ENCODE measurements at regions not wholly inside any gene's neighbourhood (a gene's known extent, or its start where the extent isn't known, plus 50 kb on each side); places are given as distances from the start of the nearest gene placed in this dataset.
A peak's percentile ranks its signal among the peaks of the same experiment; 100 is the strongest.
"Not testable (repeated sequence)": the region's sequence is repeated elsewhere in the genome, so short reads cannot be mapped to it uniquely, and the experiment has no call there.

DNA sequence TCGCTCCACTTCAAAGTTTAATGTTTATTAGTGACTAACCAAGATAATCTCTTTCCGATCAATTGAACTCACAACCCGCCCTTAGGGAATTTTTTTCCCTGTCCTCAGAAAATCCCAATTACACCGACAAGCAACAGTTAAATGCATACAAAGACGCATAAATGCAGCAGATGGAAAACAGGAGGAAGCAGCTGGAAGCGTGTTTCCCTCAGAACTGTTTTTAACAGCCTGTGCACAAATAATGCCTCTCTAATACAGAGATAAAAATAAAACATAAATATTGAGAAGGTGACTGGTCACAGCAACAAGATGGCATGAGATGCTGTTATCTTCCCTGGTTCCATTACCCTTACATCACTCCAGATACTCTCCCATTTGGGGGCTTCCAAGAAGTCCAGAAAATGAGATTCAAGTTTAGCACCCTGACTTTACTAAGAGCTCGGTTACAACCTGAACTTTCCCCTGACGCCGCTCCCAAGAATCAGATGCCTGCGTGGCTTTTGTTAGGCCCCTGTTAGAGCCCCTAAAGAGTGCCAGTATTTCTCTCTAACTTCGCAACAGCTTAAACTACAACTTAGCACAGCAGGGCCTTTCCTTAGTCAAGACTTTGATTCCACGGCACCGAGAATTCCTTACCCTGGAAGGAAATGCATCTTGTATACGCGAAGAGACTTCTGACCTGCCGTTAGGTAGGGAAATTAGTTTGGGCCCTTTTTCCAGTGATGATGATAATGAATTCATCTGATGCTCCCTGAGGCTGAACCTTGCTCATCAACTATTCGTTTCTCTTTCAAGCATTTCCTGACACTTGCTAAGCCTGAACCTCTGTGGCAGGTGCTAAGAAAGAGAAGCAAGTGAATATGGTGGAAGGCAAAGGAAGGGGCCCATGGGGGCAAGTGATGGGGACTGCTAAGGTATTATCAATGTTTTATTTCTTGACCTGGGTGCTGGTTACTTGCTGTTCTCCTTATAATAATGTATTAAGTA, 137.7 kb upstream of the SMYD2 start:
- DNase-seq = no peak

- DNase-seq = not testable (repeated sequence)
Measured at GRCh38 chr1:214144521-214144920, 136.4 kb upstream of the SMYD2 start.

GRCh38 chr1:214146523-214146922, 134.4 kb upstream of the SMYD2 start:
- no peak for DNase-seq

- no peak for DNase-seq
Measured at GRCh38 chr1:214154596-214155292, 126.2 kb upstream of the SMYD2 start.

DNA sequence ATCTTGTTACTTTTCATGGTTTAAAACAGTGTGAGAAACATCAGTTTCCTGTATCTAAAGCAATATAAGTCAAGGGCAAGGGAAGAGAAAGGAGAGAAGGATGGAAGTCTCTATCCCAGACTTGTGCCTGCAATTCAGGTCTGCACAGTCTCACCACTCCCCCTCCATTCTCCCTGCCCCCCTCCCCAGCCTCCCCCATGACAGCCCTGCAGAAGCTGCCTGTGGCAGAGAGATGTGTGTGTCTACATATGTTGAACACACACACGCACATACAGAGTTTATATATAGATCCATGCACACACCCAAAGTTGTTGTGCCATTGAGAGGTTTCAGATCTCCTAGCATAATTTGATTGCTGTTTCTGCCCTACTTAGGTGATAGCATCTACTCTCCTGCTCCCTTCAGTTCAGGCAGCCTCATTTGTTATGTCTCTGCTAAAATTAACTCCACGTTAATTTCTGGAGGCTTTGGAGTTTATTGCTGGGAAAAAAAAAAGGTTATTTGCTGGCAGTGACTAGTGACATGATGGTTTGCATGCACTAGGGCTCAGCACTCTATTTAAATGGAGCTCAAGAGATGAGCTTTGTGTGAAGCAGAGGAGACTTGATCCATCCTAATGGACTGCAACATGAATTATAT, 124.9 kb upstream of the SMYD2 start:
- no peak for DNase-seq

DNA sequence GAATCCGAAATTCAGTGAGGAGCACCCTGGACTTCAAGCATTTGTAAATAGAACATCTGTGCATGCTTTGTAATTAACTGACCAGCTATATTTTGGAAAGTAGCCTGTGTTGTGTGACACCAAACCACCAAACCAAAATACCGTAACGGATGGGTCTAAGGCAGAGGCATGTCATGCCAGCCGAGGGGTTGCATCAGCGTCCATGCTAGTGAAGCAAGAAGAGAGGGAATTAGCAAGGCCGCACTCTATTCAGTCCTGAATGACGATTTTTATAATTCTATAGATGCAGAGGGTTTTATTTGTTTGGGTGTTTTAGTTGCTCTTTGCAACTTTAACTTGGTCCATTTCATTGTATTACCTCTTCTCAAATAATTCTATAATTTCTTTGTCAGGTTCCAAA, 116.8 kb upstream of the SMYD2 start:
- DNase-seq = no peak

DNA sequence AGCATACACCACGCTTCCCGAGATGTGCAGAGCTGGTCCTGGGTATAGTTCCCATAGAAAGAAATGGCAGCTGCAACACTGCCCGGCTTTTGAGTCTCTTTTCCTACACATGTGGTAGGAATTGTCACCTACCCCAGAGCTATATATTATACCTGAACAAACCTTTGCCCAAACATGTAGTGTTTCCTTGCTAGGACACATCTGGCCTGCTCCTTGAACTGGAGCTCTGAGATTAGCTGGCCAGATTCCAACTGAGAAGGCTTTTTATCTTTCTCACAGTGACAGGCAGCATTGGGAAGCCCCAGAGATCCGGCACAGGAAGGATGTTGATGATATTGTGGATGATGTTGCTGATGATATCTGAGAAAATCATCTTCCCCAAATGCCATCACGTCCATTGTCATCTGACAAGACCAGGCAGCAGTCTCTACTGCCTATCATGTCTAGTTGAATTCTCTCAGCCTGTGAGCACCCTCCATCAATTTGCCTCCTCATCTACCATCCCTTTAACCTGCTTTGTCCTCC, 115.0 kb upstream of the SMYD2 start:
- no peak for DNase-seq

DNA sequence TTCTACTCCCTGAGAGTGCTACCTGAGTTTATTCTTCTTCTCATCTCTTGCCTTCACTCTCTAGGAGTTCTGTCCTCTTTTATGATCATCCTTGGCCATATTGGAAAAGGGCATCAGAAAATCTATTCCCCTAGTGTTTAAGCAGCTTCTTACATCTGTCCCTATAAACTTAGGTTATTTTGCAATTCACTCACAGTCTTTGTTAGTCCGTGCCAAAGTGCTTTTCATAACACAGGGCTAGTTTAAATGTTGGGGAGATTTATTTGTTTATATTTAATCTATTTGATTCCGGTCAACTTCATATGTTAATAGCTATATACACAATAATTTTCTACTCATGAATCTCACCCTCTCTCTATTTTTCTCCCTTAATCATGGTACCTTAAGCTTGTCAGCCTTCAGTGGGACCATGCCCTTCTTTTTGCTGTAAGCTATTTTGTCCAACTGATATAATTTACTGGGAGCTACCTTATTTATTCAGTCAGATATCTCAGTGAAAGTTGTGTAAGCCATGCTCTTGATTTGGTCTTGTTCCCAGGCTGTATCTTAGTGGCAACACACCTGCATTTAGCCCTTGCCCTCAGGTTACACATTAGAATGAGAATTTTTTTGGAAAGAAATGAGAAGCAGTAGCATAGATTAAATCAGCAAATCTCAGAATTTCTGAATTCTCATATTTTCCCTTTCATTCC, 106.3 kb upstream of the SMYD2 start:
- no peak for DNase-seq

- DNase-seq = no peak
Measured at GRCh38 chr1:214178102-214178501, 102.9 kb upstream of the SMYD2 start.

GRCh38 chr1:214184992-214185391, 96.0 kb upstream of the SMYD2 start:
- DNase-seq = no peak

- DNase-seq = no peak
Measured at GRCh38 chr1:214186103-214186824, 94.7 kb upstream of the SMYD2 start.

DNA sequence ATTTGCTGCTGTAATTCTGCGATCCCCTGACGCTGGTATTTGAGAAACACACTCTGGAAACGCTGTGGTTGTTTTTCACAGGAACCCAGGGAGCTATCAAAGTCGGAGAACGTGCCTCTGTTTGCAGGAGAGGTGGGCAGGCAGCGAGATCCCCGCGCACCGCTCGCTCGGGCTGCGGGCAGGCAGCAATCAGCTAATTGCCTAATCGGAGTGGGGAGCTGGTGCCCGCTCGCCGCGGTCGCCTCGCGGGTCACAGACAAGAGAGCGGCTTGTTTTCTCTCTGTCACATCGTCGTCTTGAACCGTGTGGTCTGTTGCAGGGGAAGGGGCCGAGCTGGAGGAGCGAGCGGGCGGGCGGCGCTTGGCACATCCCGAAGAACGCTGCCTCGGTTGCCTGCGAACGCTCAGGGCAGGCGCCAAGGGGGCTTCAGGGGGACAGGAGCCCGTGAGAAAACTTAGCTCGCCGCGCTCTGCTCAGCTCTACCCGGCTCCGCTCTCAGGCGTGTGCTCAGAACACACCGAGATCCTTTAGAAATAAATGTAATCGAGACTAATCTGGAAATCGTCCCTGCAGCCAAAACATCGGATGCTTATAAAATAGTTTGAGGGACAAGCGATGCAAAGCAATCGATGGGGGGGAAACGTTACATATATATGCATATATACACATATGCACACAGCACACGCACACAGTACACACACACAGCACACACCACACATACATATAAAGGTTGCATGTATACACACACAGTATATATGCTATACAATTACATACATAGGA, 93.6 kb upstream of the SMYD2 start:
- DNase-seq = no peak

- DNase-seq = no peak
Measured at GRCh38 chr1:214187933-214188332, 93.0 kb upstream of the SMYD2 start.

DNA sequence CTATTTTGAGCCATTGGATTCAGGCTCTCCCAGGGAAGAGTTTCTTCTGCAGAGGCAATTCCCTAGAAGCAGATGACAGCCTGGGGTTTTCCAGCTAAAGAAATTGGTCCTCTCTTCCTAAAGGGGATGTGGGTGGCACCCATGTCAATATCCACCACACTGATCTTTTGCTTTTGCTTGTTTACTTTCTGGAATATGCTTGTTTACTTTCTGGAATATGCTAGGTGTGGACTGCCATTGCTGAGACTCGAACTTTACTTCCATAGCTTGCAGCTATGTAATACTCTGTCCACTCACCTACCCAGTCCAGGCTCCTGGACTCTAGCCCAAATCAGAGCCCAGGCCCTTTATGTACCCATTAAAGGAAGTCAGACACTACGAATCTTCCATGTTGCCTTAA, 92.1 kb upstream of the SMYD2 start:
- no peak for DNase-seq

GRCh38 chr1:214192825-214193643, 87.9 kb upstream of the SMYD2 start:
- no peak for DNase-seq

DNA sequence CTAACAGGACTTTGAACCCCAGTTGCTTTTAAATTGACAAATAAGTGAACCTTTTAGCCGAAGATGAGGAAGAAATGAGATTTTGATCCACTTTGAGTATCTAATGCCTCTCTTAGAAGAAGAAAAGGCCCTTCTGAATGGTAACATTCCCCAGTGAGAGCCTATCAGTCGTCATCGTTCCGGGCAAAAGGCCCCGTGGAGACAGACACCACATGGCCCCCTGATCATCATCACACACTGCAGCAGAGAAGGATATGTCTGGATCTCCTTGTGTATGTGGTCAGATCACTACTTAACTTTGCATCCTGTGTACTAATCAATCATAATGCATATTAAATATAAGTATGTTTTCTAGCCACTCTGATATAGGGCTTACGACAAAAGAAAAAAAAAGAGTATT, 87.3 kb upstream of the SMYD2 start:
- DNase-seq = no peak

DNA sequence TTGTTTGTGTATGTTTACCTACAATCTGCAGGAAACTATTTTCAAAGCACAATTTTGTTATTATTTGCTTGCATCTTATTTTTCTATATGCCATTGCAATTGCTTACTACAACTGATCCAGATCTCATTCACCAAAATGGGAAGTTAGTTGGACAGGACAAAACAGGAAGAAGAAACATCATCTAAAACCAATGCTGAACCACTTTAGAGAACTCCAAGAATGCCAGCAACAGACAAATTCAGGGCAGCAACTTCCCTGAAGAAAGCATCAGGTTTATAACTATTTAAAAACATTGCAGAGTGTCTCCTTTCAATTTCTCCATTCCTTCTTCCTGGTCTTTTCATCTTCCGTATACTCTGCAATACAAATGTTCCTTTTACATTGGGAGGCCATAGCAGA, 82.4 kb upstream of the SMYD2 start:
- peak in 1 of 2 experiments; percentile 2 for DNase-seq

- no peak for DNase-seq
Measured at GRCh38 chr1:214199585-214199984, 81.4 kb upstream of the SMYD2 start.

- no peak for DNase-seq
Measured at GRCh38 chr1:214202992-214203391, 78.0 kb upstream of the SMYD2 start.

DNA sequence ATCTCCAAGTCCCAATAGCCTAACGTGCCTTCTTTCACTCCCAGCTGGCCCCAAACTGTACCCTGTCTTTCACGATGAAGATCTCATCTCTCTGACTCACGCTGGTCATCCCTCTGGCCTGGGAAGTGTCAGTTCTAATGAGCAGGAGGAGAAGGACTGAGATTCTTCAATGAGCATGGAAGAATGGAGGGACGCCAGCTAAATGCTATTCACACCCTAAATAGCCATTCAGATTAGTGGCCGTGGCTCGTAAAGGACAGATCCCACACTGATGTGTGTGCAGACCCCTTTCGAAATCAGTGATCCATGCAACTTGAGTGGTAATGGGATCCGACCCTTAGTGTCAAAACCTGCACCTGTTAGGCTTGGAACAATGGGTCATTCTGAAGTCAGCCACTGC, 75.9 kb upstream of the SMYD2 start:
- no peak for DNase-seq
